Stimulated activated CD4-positive, alpha-beta T cell treated with anti-CD3 and anti-CD28 coated beads, Interleukin-15, amount 100 ng/mL, for 1 hour (primary cell): ENCODE measurements at regions not wholly inside any gene's neighbourhood (a gene's known extent, or its start where the extent isn't known, plus 50 kb on each side); places are given as distances from the start of the nearest gene placed in this dataset.
"Not testable (repeated sequence)": the region's sequence is repeated elsewhere in the genome, so short reads cannot be mapped to it uniquely, and the experiment has no call there.

Experiments
- DNase-seq, 2 donors: peaks; one replicate each; pipeline ENCODE4 v3.0.0-alpha.2; 2020; ENCODE audit warnings: low read depth in 1 of 2, low spot score in 1 of 2

DNA sequence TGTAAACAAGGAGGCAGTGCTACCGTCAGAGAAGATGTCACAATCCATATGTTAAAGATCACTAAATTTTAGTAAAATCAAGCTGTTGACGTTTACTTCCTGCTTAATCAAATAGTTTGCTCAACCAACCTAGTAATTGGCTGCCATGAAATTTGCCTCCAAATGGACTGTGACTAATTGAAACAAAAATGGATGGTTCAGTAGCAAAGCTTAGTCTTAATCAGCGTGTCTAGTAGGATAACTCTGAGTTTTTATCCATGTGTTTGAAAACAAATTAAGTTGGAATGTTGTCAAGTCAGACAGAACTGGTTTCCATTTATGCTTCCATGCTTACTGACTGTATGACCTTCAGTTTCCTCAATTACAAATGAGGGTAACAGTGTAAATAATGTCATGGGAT, 1456.7 kb upstream of the CELF2 start:
- DNase-seq, result no peak

- DNase-seq, result no peak
Observed at GRCh38 chr10:9561821-9562505, 1455.7 kb upstream of the CELF2 start.

DNA sequence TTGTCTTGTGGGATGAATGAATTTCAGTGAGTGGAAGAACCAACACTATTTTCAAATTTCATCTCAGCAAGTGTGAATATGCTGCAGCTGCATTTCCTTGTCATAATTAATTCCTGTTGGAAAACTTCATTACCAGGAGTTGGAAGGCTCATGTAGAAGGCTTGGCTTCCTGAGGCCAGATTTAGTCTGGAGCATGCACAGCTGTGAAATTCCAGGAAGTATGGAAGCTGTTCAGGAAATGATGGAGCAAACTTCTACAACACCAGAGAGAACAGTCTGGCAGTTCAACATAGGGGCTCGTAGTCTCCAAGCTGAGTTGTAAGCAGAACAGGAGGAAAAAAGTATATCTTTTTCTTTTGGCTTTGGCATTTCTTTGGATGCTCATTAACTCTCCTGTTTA, 1439.9 kb upstream of the CELF2 start:
- no peak for DNase-seq

- no peak for DNase-seq
Observed at GRCh38 chr10:9579110-9579705, 1438.5 kb upstream of the CELF2 start.

DNA sequence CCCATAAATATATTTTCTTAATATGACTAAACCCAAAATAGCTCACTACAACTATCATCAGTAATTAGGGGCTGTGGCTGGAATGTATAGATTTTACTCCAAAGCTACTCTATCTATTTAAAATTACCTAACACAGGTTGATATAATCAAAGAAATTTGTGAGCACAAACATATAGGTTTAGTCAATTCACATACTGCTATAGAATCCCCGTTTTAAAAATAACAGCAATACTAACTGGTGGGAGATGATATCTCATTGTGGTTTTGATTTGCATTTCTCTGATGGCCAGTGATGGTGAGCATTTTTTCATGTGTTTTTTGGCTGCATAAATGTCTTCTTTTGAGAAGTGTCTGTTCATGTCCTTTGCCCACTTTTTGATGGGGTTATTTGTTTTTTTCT, 1434.9 kb upstream of the CELF2 start:
- not testable (repeated sequence) for DNase-seq

DNA sequence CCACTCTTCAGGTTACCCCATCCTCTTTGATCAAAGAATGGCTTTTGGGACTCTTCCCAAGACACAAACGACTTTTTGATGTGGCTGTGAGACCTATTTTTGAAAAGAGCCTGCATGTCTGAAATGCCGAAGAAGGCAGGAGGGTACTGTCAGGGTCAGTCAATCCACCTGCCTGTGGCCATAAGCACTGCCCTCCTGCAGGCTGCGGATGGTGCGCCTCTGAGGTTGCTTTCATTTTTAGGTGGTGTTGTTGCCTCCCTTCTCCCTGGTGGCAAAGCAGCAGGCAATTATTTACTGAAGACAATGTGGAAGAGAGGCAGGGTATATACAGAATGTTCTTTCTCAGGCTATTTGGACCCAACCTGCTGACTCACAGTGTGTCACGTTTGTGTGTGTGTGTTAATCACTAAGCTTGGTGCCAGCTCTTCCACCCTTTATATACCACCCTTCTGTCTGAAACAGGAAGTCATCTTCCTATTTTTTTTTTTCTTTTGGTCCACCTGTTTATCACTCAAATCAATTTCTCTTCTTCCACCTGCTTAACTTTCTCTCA, 1421.2 kb upstream of the CELF2 start:
- DNase-seq, result no peak

- DNase-seq, result no peak
Observed at GRCh38 chr10:9602998-9603397, 1414.7 kb upstream of the CELF2 start.

GRCh38 chr10:9603972-9604371, 1413.7 kb upstream of the CELF2 start:
- no peak for DNase-seq

GRCh38 chr10:9605231-9605630, 1412.4 kb upstream of the CELF2 start:
- DNase-seq, result no peak

- no peak for DNase-seq
Observed at GRCh38 chr10:9608602-9609001, 1409.1 kb upstream of the CELF2 start.

DNA sequence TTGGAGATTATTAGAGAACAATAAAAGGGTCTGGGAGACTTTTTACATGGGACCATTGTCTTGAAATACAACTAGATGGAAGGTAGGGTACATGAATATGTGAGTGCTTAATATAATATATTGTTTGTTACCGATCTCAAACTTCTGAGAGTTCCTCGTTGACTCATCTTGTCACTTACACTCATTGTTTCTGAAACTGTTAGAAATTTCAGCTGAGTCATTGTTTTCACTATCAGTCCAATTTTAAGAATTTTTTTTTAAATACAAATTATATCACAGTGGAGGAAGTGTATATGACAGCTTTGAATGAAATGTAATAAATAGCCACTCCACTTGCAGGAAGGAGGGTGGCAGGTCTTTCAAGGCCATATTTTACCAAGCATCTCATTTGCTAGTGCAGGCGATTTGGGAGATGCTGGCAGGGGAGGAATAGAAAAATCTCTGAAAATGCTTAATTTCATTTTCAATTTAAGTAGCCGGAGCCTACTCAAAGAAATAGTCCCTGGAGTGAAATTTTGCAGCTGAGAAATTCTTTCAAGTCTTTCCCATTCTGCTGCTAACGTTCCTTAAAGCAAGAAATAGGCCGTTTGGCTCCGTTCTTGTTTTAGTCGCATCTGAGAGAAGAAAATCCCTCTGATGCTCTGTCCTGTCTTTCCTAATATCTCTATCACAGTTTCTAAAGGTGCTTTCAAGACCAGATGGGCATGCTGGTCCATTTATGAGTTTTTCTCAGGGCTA, 1404.2 kb upstream of the CELF2 start:
- DNase-seq, result no peak

GRCh38 chr10:9615189-9615588, 1402.5 kb upstream of the CELF2 start:
- no peak for DNase-seq

- no peak for DNase-seq
Observed at GRCh38 chr10:9621216-9621615, 1396.5 kb upstream of the CELF2 start.

GRCh38 chr10:9625304-9625703, 1392.4 kb upstream of the CELF2 start:
- DNase-seq, result no peak

DNA sequence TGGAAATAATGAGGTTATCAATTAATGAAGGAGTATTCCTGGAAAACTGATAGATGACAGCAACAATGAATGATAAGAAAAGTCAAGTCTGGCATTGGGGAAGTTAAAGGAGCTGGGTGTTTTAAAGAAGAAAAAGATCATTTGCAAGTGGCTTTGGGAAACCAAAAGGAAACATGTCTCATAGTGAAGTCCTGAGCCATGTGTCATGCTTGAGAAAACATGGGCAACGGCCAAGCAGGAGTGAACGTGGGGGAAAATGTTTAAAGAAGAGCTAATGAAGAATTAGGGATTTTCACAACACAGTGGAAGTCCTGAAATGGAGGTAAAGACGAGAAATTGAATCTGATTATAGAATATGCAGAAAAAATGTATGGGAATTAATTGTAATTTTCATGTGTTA, 1383.2 kb upstream of the CELF2 start:
- no peak for DNase-seq

DNA sequence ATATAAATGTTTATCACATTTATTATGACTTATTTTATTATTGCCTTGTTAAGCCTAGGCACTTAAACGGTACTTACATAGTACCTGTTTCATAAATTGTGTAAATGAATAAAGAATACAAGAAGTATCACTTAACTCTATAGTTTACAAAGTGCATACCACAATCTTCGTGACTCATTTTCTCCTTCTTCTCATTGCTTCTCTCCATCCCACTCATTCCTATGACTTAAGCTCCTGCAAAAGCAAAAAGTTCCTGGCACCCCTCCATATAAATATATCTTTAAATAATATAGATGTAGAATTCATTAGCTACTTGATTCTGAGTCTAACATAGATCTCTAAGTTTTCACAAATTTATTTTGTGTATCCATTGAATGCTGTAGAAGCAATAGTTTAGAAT, 1382.0 kb upstream of the CELF2 start:
- DNase-seq, result no peak

DNA sequence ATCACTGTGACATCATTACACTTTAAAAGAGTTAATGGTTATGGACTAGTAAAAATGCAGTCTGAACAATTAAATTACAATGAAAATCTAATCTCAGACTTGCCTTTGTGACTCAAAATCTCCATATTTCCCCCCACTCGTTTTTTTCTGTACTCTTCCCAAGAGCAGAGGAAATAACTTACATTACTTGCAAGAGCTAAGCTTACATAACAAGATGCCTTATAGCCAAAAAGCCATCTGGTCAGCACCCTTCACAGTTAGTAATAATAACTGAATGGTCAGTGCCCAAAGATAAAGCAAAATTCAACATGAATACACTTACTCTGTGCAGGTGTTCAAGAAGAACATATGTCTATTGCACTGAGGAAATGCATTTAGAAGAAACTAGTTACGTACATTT, 1381.5 kb upstream of the CELF2 start:
- DNase-seq, result no peak

DNA sequence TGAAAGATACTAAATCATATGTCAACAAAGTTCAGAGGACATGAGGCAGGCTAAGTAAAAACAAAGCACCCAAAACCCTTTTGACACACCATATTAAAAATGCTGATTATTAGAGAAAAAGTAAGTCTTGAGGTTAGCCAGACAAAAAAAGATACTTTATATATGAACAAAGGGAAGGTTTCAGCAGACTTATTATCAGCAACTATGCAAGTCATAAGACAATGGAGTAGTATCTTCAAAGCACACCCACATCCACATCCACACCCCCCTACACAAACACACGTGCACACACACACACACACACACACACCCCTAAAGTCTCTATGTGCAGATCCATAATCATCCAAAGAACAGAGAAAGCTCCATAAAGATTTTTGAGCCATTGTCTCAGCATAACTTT, 1373.9 kb upstream of the CELF2 start:
- DNase-seq, result no peak

GRCh38 chr10:9645404-9645803, 1372.3 kb upstream of the CELF2 start:
- no peak for DNase-seq

DNA sequence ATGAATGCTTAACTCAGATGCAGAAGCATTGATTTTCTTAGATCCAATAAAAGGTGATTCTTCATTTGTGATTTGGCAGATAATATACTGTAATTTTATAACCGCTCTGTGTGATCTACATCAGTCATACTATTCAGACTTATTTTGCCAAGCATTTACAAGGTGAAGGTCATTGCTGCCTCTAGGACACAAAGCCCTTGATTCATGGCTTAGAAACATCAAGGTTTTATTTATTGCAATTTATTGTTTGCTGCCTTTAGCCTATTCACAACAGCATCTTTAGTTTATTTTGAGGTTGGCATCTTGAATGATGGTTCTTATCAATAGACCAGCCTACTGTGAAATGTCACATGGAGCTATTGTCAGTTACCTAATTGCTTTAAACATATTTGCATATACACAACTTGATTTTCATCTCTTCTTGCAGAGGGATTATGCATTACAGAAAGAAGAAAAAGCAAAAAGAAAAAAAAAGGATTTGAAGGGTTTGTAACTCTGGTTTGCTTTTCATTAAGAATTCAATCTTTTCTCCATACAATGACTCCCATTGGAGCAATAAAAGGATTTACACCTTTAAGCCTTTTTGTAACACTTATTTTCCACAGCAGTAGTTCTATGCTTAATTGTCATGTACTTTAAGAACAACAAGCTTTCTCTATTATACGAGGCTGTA, 1371.6 kb upstream of the CELF2 start:
- no peak for DNase-seq

DNA sequence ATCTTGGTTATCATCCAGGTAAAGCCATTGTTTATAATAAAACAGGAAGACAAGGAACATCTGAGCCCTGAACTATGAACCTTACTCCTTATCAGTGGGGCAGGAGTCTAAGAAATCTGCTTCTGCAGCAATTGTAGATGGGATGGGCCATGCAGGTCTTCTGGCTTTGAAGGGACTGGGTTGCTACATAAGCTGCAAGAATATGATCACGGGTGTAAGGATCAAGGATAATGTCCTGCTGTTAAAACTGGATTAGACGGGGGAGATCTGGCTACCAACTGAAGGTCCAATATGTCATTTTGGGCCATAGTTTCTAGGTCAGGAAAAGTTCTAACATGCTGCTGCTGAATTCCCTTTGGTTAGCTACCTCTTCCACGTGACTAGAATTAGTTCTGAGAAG, 1363.4 kb upstream of the CELF2 start:
- DNase-seq, result no peak

GRCh38 chr10:9656386-9656785, 1361.3 kb upstream of the CELF2 start:
- no peak for DNase-seq
